ENCODE measurements at regions not wholly inside any gene's neighbourhood (a gene's known extent, or its start where the extent isn't known, plus 50 kb on each side); places are given as distances from the start of the nearest gene placed in this dataset.

GRCh38 chr5:29321591-29321990 is 1871.9 kb upstream of the CDH6 start:
- Mint-ChIP-seq H3K36me3 (no peaks in the 10 kb centered on the region), H3K27ac (no peak overlapping the region), H3K4me1 (no peaks in the 10 kb centered on the region), H3K27me3 (ENCODE audit: low read depth in 2 of 2) (no peaks in the 10 kb centered on the region), H3K9me3 (peaks cover 3 to 8% of the 10 kb centered on the region in 2 donors), H3K4me3 (no peak overlapping the region)
- no peak overlapping the region for H3K4me3 ChIP-seq (ENCODE audit: low read length)
- H3K27me3 ChIP-seq (ENCODE audit: control insufficient read depth, insufficient read depth, low read length) = no peaks in the 10 kb centered on the region
- no peak overlapping the region for H3K27ac ChIP-seq (ENCODE audit: low read length)
- ATAC-seq = no peak
- no peak for DNase-seq
- no peaks in the 10 kb centered on the region for H3K4me1 ChIP-seq (ENCODE audit: control insufficient read depth, insufficient read depth, low read length)
- intact Hi-C loops (cut with micrococcal nuclease) = no loop called here
- TF ChIP-seq CTCF (IDR thresholded peaks at IDR 0.05) = no peak
- no peaks in the 10 kb centered on the region for H3K36me3 ChIP-seq (ENCODE audit: control insufficient read depth, insufficient read depth, low read length)
- no peaks in the 10 kb centered on the region for H3K9me3 ChIP-seq (ENCODE audit: control insufficient read depth, insufficient read depth, low read length)

GRCh38 chr5:29309359-29309758 is 1884.1 kb upstream of the CDH6 start:
- intact Hi-C loops (cut with micrococcal nuclease) = no loop called here
- Histone ChIP-seq H3K9me3 (ENCODE audit: control insufficient read depth, insufficient read depth, low read length) (peaks cover 4% of the 10 kb centered on the region), H3K4me1 (ENCODE audit: control insufficient read depth, insufficient read depth, low read length) (no peaks in the 10 kb centered on the region), H3K4me3 (ENCODE audit: low read length) (no peak overlapping the region), H3K36me3 (ENCODE audit: control insufficient read depth, insufficient read depth, low read length) (no peaks in the 10 kb centered on the region), H3K27me3 (ENCODE audit: control insufficient read depth, insufficient read depth, low read length) (no peaks in the 10 kb centered on the region), H3K27ac (ENCODE audit: low read length) (no peak overlapping the region)
- H3K4me1 Mint-ChIP-seq = no peaks in the 10 kb centered on the region
- H3K27ac Mint-ChIP-seq = no peak overlapping the region
- no peak for TF ChIP-seq CTCF (IDR thresholded peaks at IDR 0.05)
- peaks cover 13 to 16% of the 10 kb centered on the region in 2 donors for H3K9me3 Mint-ChIP-seq
- no peak overlapping the region for H3K4me3 Mint-ChIP-seq
- H3K36me3 Mint-ChIP-seq = peaks cover 11% of the 10 kb centered on the region
- DNase-seq = no peak
- WGBS (ENCODE audit: insufficient coverage) = no CpG with 5 or more reads among the region's 1 CpG
- no peak for ATAC-seq
- H3K27me3 Mint-ChIP-seq (ENCODE audit: low read depth in 2 of 2) = no peaks in the 10 kb centered on the region

- no peaks in the 10 kb centered on the region for H3K4me1 ChIP-seq (ENCODE audit: control insufficient read depth, insufficient read depth, low read length)
- DNase-seq = no peak
- intact Hi-C loops (cut with micrococcal nuclease) = no loop called here
- H3K9me3 ChIP-seq (ENCODE audit: control insufficient read depth, insufficient read depth, low read length) = peaks cover 4% of the 10 kb centered on the region
- Mint-ChIP-seq H3K36me3 (peaks cover 11% of the 10 kb centered on the region), H3K9me3 (peaks cover 13 to 16% of the 10 kb centered on the region in 2 donors), H3K27me3 (ENCODE audit: low read depth in 2 of 2) (no peaks in the 10 kb centered on the region), H3K4me1 (no peaks in the 10 kb centered on the region), H3K4me3 (no peak overlapping the region), H3K27ac (no peak overlapping the region)
- no peaks in the 10 kb centered on the region for H3K27me3 ChIP-seq (ENCODE audit: control insufficient read depth, insufficient read depth, low read length)
- no peak overlapping the region for H3K27ac ChIP-seq (ENCODE audit: low read length)
- no peak for ATAC-seq
- H3K36me3 ChIP-seq (ENCODE audit: control insufficient read depth, insufficient read depth, low read length) = no peaks in the 10 kb centered on the region
- TF ChIP-seq CTCF (IDR thresholded peaks at IDR 0.05) = no peak
- no CpG with 5 or more reads among the region's 3 CpGs for WGBS (ENCODE audit: insufficient coverage)
- H3K4me3 ChIP-seq (ENCODE audit: low read length) = no peak overlapping the region
Observed at GRCh38 chr5:29307478-29307877, 1886.0 kb upstream of the CDH6 start.

GRCh38 chr5:29304545-29304944 is 1888.9 kb upstream of the CDH6 start:
- peaks cover 7 to 10% of the 10 kb centered on the region in 2 donors for H3K9me3 Mint-ChIP-seq
- no peak for ATAC-seq
- intact Hi-C loops (cut with micrococcal nuclease) = no loop called here
- no peaks in the 10 kb centered on the region for H3K27me3 Mint-ChIP-seq (ENCODE audit: low read depth in 2 of 2)
- no peak for TF ChIP-seq CTCF (IDR thresholded peaks at IDR 0.05)
- no peak overlapping the region for H3K4me3 Mint-ChIP-seq
- Histone ChIP-seq H3K4me1 (ENCODE audit: control insufficient read depth, insufficient read depth, low read length) (no peaks in the 10 kb centered on the region), H3K27me3 (ENCODE audit: control insufficient read depth, insufficient read depth, low read length) (no peaks in the 10 kb centered on the region), H3K9me3 (ENCODE audit: control insufficient read depth, insufficient read depth, low read length) (peaks cover 5% of the 10 kb centered on the region), H3K4me3 (ENCODE audit: low read length) (no peak overlapping the region), H3K36me3 (ENCODE audit: control insufficient read depth, insufficient read depth, low read length) (no peaks in the 10 kb centered on the region), H3K27ac (ENCODE audit: low read length) (no peak overlapping the region)
- 83% methylated on average over 3 of the region's 3 CpGs for WGBS (ENCODE audit: insufficient coverage)
- no peak for DNase-seq
- no peaks in the 10 kb centered on the region for H3K36me3 Mint-ChIP-seq
- no peak overlapping the region for H3K27ac Mint-ChIP-seq
- H3K4me1 Mint-ChIP-seq = no peaks in the 10 kb centered on the region
